ENCODE measurements at regions not wholly inside any gene's neighbourhood (a gene's known extent, or its start where the extent isn't known, plus 50 kb on each side); places are given as distances from the start of the nearest gene placed in this dataset.

GRCh38 chr2:145755019-145755837 lies 1235.3 kb upstream of the ZEB2 start:
- POLR2A ChIA-PET, result no interaction called here
- CTCF ChIA-PET, result interaction anchor here (0.7 kb wide), 1 partner anchor 401 kb away, joined by 6 read pairs; no protein-coding TSS in a partner anchor
- H3K4me1 ChIP-seq (ENCODE audit: control insufficient read depth, insufficient read depth, low read length), result peaks cover 12% of the 10 kb centered on the region
- H3K4me3 ChIP-seq (ENCODE audit: low read depth, low read length), result no peak overlapping the region
- H3K27ac ChIP-seq (ENCODE audit: extremely low read depth, low read depth, low read length), result no peak overlapping the region
- TF ChIP-seq ZNF121 (tag by site-specific recombination; IDR thresholded peaks at IDR 0.05) (no peak), KLF16 (tag by site-specific recombination; IDR thresholded peaks at IDR 0.05) (no peak), REST (tag by site-specific recombination; IDR thresholded peaks at IDR 0.05) (no peak), ZNF747 (tag by site-specific recombination; IDR thresholded peaks at IDR 0.05) (no peak), ZSCAN5A (tag by site-specific recombination; IDR thresholded peaks at IDR 0.05) (no peak), EGR2 (tag by site-specific recombination; IDR thresholded peaks at IDR 0.05; ENCODE audit: low read depth) (no peak), REPIN1 (tag by site-specific recombination; IDR thresholded peaks at IDR 0.05; ENCODE audit: low read depth) (no peak), ZNF148 (tag by site-specific recombination; IDR thresholded peaks at IDR 0.05; ENCODE audit: borderline replicate concordance) (no peak), ZNF266 (tag by site-specific recombination; IDR thresholded peaks at IDR 0.05; ENCODE audit: low read depth) (no peak), ZNF629 (tag by site-specific recombination; IDR thresholded peaks at IDR 0.05) (no peak), ZBTB26 (tag by site-specific recombination; optimal IDR thresholded peaks at IDR 0.05) (no peak)
- TF ChIP-seq, protein P1, sequence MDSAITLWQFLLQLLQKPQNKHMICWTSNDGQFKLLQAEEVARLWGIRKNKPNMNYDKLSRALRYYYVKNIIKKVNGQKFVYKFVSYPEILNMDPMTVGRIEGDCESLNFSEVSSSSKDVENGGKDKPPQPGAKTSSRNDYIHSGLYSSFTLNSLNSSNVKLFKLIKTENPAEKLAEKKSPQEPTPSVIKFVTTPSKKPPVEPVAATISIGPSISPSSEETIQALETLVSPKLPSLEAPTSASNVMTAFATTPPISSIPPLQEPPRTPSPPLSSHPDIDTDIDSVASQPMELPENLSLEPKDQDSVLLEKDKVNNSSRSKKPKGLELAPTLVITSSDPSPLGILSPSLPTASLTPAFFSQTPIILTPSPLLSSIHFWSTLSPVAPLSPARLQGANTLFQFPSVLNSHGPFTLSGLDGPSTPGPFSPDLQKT (IDR thresholded peaks at IDR 0.05; ENCODE audit: borderline replicate concordance, low read depth, low read length), result no peak
- TF ChIP-seq, protein P2, sequence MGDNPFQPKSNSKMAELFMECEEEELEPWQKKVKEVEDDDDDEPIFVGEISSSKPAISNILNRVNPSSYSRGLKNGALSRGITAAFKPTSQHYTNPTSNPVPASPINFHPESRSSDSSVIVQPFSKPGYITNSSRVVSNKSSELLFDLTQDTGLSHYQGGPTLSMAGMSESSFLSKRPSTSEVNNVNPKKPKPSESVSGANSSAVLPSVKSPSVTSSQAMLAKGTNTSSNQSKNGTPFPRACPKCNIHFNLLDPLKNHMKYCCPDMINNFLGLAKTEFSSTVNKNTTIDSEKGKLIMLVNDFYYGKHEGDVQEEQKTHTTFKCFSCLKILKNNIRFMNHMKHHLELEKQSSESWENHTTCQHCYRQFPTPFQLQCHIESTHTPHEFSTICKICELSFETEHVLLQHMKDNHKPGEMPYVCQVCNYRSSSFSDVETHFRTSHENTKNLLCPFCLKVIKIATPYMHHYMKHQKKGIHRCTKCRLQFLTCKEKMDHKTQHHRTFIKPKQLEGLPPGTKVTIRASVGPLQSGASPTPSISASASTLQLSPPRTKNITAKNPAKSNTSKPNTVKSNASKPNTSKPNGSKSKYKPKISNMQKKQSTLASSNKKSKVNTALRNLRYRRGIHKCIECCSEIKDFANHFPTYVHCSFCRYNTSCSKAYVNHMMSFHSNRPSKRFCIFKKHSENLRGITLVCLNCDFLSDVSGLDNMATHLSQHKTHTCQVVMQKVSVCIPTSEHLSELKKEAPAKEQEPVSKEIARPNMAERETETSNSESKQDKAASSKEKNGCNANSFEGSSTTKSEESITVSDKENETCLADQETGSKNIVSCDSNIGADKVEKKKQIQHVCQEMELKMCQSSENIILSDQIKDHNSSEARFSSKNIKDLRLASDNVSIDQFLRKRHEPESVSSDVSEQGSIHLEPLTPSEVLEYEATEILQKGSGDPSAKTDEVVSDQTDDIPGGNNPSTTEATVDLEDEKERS (tag by site-specific recombination; IDR thresholded peaks at IDR 0.05), result no peak
- no peaks in the 10 kb centered on the region for H3K36me3 ChIP-seq (ENCODE audit: control insufficient read depth in 2 of 2, insufficient read depth in 1 of 2, low read length in 2 of 2)
- H3K9me3 ChIP-seq (ENCODE audit: control insufficient read depth, insufficient read depth, low read depth, low read length), result no peaks in the 10 kb centered on the region

All from HEK293 (cell line).